Loucy (cell line): ENCODE measurements at regions not wholly inside any gene's neighbourhood (a gene's known extent, or its start where the extent isn't known, plus 50 kb on each side); places are given as distances from the start of the nearest gene placed in this dataset.

Source experiments
- EZH2phosphoT487 ChIP-seq: fragments of 200-600 bp; IDR thresholded peaks from 2 replicates; pipeline ENCODE4 v1.6.1; 2018; ENCODE audit warnings: antibody characterized with exemption, mild to moderate bottlenecking, moderate library complexity, borderline replicate concordance
- TF ChIP-seq, protein P1 (sequence below): fragments of 200-600 bp; sonication (generic); conservative IDR thresholded peaks from 2 replicates; pipeline ENCODE4 v1.5.1; 2014; ENCODE audit warnings: mild to moderate bottlenecking, antibody characterized with exemption, low read length

- TF ChIP-seq, protein P1, sequence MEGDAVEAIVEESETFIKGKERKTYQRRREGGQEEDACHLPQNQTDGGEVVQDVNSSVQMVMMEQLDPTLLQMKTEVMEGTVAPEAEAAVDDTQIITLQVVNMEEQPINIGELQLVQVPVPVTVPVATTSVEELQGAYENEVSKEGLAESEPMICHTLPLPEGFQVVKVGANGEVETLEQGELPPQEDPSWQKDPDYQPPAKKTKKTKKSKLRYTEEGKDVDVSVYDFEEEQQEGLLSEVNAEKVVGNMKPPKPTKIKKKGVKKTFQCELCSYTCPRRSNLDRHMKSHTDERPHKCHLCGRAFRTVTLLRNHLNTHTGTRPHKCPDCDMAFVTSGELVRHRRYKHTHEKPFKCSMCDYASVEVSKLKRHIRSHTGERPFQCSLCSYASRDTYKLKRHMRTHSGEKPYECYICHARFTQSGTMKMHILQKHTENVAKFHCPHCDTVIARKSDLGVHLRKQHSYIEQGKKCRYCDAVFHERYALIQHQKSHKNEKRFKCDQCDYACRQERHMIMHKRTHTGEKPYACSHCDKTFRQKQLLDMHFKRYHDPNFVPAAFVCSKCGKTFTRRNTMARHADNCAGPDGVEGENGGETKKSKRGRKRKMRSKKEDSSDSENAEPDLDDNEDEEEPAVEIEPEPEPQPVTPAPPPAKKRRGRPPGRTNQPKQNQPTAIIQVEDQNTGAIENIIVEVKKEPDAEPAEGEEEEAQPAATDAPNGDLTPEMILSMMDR: no peak
- TF ChIP-seq EZH2phosphoT487: no peak
Measured at GRCh38 chr6:19160081-19160730, 677.0 kb upstream of the ID4 start.
